Erythroblast (primary cell): ENCODE measurements at regions not wholly inside any gene's neighbourhood (a gene's known extent, or its start where the extent isn't known, plus 50 kb on each side); places are given as distances from the start of the nearest gene placed in this dataset.

Source experiments
- GATA1 ChIP-seq: IDR thresholded peaks from 2 replicates; pipeline ENCODE4 v1.6.1; 2011; ENCODE audit warnings: low read depth, mild to moderate bottlenecking, control low read depth, low read length, moderate library complexity
- POLR2A ChIP-seq: IDR thresholded peaks from 2 replicates; pipeline ENCODE4 v1.6.1; 2011; ENCODE audit warnings: mild to moderate bottlenecking, low read length

DNA sequence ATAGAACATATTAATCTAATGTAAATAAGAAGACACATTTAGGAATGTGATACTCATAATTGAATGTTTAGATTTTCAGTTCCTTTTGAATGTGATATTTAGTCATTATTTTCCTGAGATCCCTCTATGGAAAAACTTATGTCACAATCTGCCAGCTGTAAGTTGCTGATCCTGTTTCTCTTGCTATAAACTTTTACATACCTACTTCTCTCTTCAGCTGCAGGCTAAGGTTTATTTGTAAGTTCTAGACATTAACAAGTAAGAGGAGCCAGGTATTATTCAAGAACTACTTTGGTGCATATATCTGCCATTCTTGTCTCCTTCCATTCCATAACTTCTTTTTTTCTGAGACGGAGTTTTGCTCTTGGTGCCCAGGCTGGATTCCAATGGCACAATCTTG is 462.4 kb downstream of the PRR16 start:
- no peak for TF ChIP-seq POLR2A
- no peak for TF ChIP-seq GATA1
